GM21423 (cell line): ENCODE measurements at regions not wholly inside any gene's neighbourhood (a gene's known extent, or its start where the extent isn't known, plus 50 kb on each side); places are given as distances from the start of the nearest gene placed in this dataset.

Experiments
- ATAC-seq: cut with Tn5 transposase; IDR thresholded peaks from one replicate; pipeline ENCODE4 v1.9.1; 2021; ENCODE audit warnings: mild to moderate bottlenecking, moderate library complexity; ENCODE audit not compliant: unreplicated experiment

- ATAC-seq: no peak
These were observed 131.0 kb upstream of the RFC3 start for GRCh38 chr13:33686772-33687480.

GRCh38 chr13:33690354-33690753 is 127.6 kb upstream of the RFC3 start:
- no peak for ATAC-seq

- ATAC-seq: no peak
These were observed 126.0 kb upstream of the RFC3 start for GRCh38 chr13:33691980-33692379.

- ATAC-seq: no peak
These were observed 125.4 kb upstream of the RFC3 start for GRCh38 chr13:33692531-33692930.

- ATAC-seq: no peak
These were observed 123.4 kb upstream of the RFC3 start for GRCh38 chr13:33694546-33694945.

- ATAC-seq: no peak
These were observed 121.4 kb upstream of the RFC3 start for GRCh38 chr13:33696530-33696929.

- ATAC-seq: no peak
These were observed 120.0 kb upstream of the RFC3 start for GRCh38 chr13:33697926-33698325.

- ATAC-seq: no peak
These were observed 110.5 kb upstream of the RFC3 start for GRCh38 chr13:33707449-33707848.

GRCh38 chr13:33710924-33711323 is 107.0 kb upstream of the RFC3 start:
- no peak for ATAC-seq

- no peak for ATAC-seq
These were observed 106.5 kb upstream of the RFC3 start for GRCh38 chr13:33711436-33711835.

- no peak for ATAC-seq
These were observed 100.2 kb upstream of the RFC3 start for GRCh38 chr13:33717775-33718174.

- ATAC-seq: no peak
These were observed 96.2 kb upstream of the RFC3 start for GRCh38 chr13:33721724-33722123.

GRCh38 chr13:33722216-33722915 is 95.6 kb upstream of the RFC3 start:
- ATAC-seq: no peak

GRCh38 chr13:33723365-33723764 is 94.6 kb upstream of the RFC3 start:
- ATAC-seq: no peak

- ATAC-seq: peak; percentile 71
These were observed 94.0 kb upstream of the RFC3 start for GRCh38 chr13:33723772-33724435.

GRCh38 chr13:33725340-33725739 is 92.6 kb upstream of the RFC3 start:
- no peak for ATAC-seq

GRCh38 chr13:33727297-33728083 is 90.5 kb upstream of the RFC3 start:
- no peak for ATAC-seq

GRCh38 chr13:33728271-33729037 is 89.5 kb upstream of the RFC3 start:
- ATAC-seq: peak; percentile 86

GRCh38 chr13:33730147-33730546 is 87.8 kb upstream of the RFC3 start:
- ATAC-seq: no peak

GRCh38 chr13:33730619-33731018 is 87.3 kb upstream of the RFC3 start:
- no peak for ATAC-seq

GRCh38 chr13:33735276-33735675 is 82.7 kb upstream of the RFC3 start:
- no peak for ATAC-seq
